GM19043 (cell line): ENCODE measurements at regions not wholly inside any gene's neighbourhood (a gene's known extent, or its start where the extent isn't known, plus 50 kb on each side); places are given as distances from the start of the nearest gene placed in this dataset.

ENCODE experiments used
- ATAC-seq: cut with Tn5 transposase; IDR thresholded peaks from one replicate; pipeline ENCODE4 v1.9.1; 2021; ENCODE audit warnings: low read depth; ENCODE audit not compliant: unreplicated experiment

GRCh38 chr3:117567906-117568305 lies 858.3 kb downstream of the TUSC7 start:
- ATAC-seq = no peak

GRCh38 chr3:117572786-117573185 lies 863.2 kb downstream of the TUSC7 start:
- no peak for ATAC-seq

- no peak for ATAC-seq
These were observed 871.2 kb downstream of the TUSC7 start for GRCh38 chr3:117580806-117581205.

- no peak for ATAC-seq
These were observed 876.6 kb downstream of the TUSC7 start for GRCh38 chr3:117586161-117586560.

GRCh38 chr3:117587416-117587815 lies 877.8 kb downstream of the TUSC7 start:
- ATAC-seq = no peak

- ATAC-seq = no peak
These were observed 879.9 kb downstream of the TUSC7 start for GRCh38 chr3:117589454-117589853.

GRCh38 chr3:117595615-117596014 lies 886.0 kb downstream of the TUSC7 start:
- no peak for ATAC-seq

GRCh38 chr3:117596503-117596902 lies 886.9 kb downstream of the TUSC7 start:
- no peak for ATAC-seq

- ATAC-seq = no peak
These were observed 888.3 kb downstream of the TUSC7 start for GRCh38 chr3:117597865-117598264.

GRCh38 chr3:117600112-117600511 lies 890.5 kb downstream of the TUSC7 start:
- no peak for ATAC-seq

GRCh38 chr3:117600666-117601065 lies 891.1 kb downstream of the TUSC7 start:
- ATAC-seq = no peak

- ATAC-seq = no peak
These were observed 892.6 kb downstream of the TUSC7 start for GRCh38 chr3:117602058-117602644.

- ATAC-seq = no peak
These were observed 893.5 kb downstream of the TUSC7 start for GRCh38 chr3:117603097-117603496.

GRCh38 chr3:117606866-117607265 lies 897.3 kb downstream of the TUSC7 start:
- ATAC-seq = no peak

GRCh38 chr3:117609330-117609729 lies 899.8 kb downstream of the TUSC7 start:
- ATAC-seq = no peak

GRCh38 chr3:117610156-117610555 lies 900.6 kb downstream of the TUSC7 start:
- ATAC-seq = no peak

- ATAC-seq = no peak
These were observed 901.6 kb downstream of the TUSC7 start for GRCh38 chr3:117611211-117611610.

GRCh38 chr3:117616227-117616626 lies 906.6 kb downstream of the TUSC7 start:
- ATAC-seq = no peak

GRCh38 chr3:117617906-117618305 lies 908.3 kb downstream of the TUSC7 start:
- ATAC-seq = no peak

- no peak for ATAC-seq
These were observed 908.9 kb downstream of the TUSC7 start for GRCh38 chr3:117618462-117618861.

GRCh38 chr3:117619805-117620204 lies 910.2 kb downstream of the TUSC7 start:
- no peak for ATAC-seq

- ATAC-seq = no peak
These were observed 912.7 kb downstream of the TUSC7 start for GRCh38 chr3:117622171-117622841.
